Esophagus muscularis mucosa (tissue), 4 donors: ENCODE measurements at regions not wholly inside any gene's neighbourhood (a gene's known extent, or its start where the extent isn't known, plus 50 kb on each side); places are given as distances from the start of the nearest gene placed in this dataset.

Source experiments
- EP300 ChIP-seq: sonication (generic); formaldehyde crosslinking; IDR thresholded peaks from one replicate; pipeline ENCODE4 v1.6.1; 2017; ENCODE audit warnings: antibody characterized with exemption
- POLR2A ChIP-seq: fragments of 450-650 bp; IDR thresholded peaks from one replicate; pipeline ENCODE4 v1.6.1; 2017; ENCODE audit warnings: antibody characterized with exemption, moderate library complexity, mild to moderate bottlenecking, low read depth
- POLR2AphosphoS5 ChIP-seq, 2 donors: sonication (generic); formaldehyde crosslinking; IDR thresholded peaks; one replicate each; pipeline ENCODE4 v1.6.1; 2017; ENCODE audit warnings: antibody characterized with exemption in 2 of 2
- TF ChIP-seq, protein P1 (sequence below), 3 experiments: fragments of 200-600 bp in 2 of 3; fragments of 450-650 bp in 1 of 3; sonication (generic) in 2 of 3; IDR thresholded peaks; one replicate each; pipeline ENCODE4 v1.5.1; 2017 to 2019; ENCODE audit warnings: antibody characterized with exemption in 3 of 3, mild to moderate bottlenecking in 2 of 3, moderate library complexity in 1 of 3

DNA sequence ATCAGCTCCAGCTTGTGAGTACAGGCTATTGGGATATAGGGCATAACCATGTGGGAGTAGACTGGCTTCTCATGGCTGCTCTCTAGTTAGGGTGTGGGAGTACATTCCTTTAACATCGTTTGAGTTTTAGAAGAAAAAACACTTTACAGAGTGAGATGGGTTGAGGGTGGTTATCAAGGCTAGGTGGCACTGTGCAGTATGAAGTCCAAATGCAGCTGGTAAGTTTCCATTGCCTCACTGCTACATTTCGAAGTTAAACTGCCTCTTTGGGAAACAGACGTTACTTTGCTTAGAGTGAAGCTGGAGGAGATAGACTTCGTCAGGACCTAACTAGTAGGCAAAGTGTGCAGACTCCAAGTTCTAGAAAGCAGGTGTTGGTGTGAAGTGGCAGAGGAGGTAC lies 192.4 kb downstream of the SQOR start:
- TF ChIP-seq POLR2AphosphoS5 (IDR thresholded peaks at IDR 0.05) (no peak), POLR2A (no peak), EP300 (no peak)
- TF ChIP-seq, protein P1, sequence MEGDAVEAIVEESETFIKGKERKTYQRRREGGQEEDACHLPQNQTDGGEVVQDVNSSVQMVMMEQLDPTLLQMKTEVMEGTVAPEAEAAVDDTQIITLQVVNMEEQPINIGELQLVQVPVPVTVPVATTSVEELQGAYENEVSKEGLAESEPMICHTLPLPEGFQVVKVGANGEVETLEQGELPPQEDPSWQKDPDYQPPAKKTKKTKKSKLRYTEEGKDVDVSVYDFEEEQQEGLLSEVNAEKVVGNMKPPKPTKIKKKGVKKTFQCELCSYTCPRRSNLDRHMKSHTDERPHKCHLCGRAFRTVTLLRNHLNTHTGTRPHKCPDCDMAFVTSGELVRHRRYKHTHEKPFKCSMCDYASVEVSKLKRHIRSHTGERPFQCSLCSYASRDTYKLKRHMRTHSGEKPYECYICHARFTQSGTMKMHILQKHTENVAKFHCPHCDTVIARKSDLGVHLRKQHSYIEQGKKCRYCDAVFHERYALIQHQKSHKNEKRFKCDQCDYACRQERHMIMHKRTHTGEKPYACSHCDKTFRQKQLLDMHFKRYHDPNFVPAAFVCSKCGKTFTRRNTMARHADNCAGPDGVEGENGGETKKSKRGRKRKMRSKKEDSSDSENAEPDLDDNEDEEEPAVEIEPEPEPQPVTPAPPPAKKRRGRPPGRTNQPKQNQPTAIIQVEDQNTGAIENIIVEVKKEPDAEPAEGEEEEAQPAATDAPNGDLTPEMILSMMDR (IDR thresholded peaks at IDR 0.05) = no peak
